Stimulated activated CD4-positive, alpha-beta T cell treated with anti-CD3 and anti-CD28 coated beads, Interleukin-2, amount 100 ng/mL, for 4 hours (primary cell): ENCODE measurements at regions not wholly inside any gene's neighbourhood (a gene's known extent, or its start where the extent isn't known, plus 50 kb on each side); places are given as distances from the start of the nearest gene placed in this dataset.
"Not testable (repeated sequence)": the region's sequence is repeated elsewhere in the genome, so short reads cannot be mapped to it uniquely, and the experiment has no call there.

Experiments used
- DNase-seq: peaks from one replicate; pipeline ENCODE4 v3.0.0-alpha.2; 2020; ENCODE audit warnings: low read depth

GRCh38 chr3:193905541-193906396 lies 230.2 kb upstream of the HES1 start:
- DNase-seq, result no peak

GRCh38 chr3:193906849-193907410 lies 229.0 kb upstream of the HES1 start:
- no peak for DNase-seq

- no peak for DNase-seq
Measured at GRCh38 chr3:193908181-193908744, 227.7 kb upstream of the HES1 start.

- no peak for DNase-seq
Measured at GRCh38 chr3:193909387-193909786, 226.6 kb upstream of the HES1 start.

GRCh38 chr3:193910310-193910709 lies 225.6 kb upstream of the HES1 start:
- no peak for DNase-seq

- no peak for DNase-seq
Measured at GRCh38 chr3:193910886-193911738, 224.8 kb upstream of the HES1 start.

- DNase-seq, result no peak
Measured at GRCh38 chr3:193911784-193912340, 224.1 kb upstream of the HES1 start.

GRCh38 chr3:193912621-193913178 lies 223.2 kb upstream of the HES1 start:
- no peak for DNase-seq

- DNase-seq, result no peak
Measured at GRCh38 chr3:193914602-193915001, 221.3 kb upstream of the HES1 start.

GRCh38 chr3:193915099-193915498 lies 220.8 kb upstream of the HES1 start:
- DNase-seq, result no peak

GRCh38 chr3:193915613-193916012 lies 220.3 kb upstream of the HES1 start:
- no peak for DNase-seq

GRCh38 chr3:193917158-193917557 lies 218.8 kb upstream of the HES1 start:
- no peak for DNase-seq

GRCh38 chr3:193921465-193921864 lies 214.5 kb upstream of the HES1 start:
- no peak for DNase-seq

GRCh38 chr3:193922034-193922774 lies 213.7 kb upstream of the HES1 start:
- no peak for DNase-seq

GRCh38 chr3:193923958-193924357 lies 212.0 kb upstream of the HES1 start:
- not testable (repeated sequence) for DNase-seq

GRCh38 chr3:193926071-193926470 lies 209.9 kb upstream of the HES1 start:
- DNase-seq, result not testable (repeated sequence)

GRCh38 chr3:193927413-193928206 lies 208.3 kb upstream of the HES1 start:
- not testable (repeated sequence) for DNase-seq

- DNase-seq, result no peak
Measured at GRCh38 chr3:193928354-193929209, 207.4 kb upstream of the HES1 start.

GRCh38 chr3:193929373-193929772 lies 206.6 kb upstream of the HES1 start:
- DNase-seq, result no peak
